CD4-positive, alpha-beta T cell treated with Interleukin-17A for 4 hours (primary cell): ENCODE measurements at regions not wholly inside any gene's neighbourhood (a gene's known extent, or its start where the extent isn't known, plus 50 kb on each side); places are given as distances from the start of the nearest gene placed in this dataset.
"Not testable (repeated sequence)": the region's sequence is repeated elsewhere in the genome, so short reads cannot be mapped to it uniquely, and the experiment has no call there.

ENCODE experiments used
- DNase-seq: peaks from one replicate; pipeline ENCODE4 v3.0.0-alpha.2; 2020; ENCODE audit warnings: mixed read lengths

DNA sequence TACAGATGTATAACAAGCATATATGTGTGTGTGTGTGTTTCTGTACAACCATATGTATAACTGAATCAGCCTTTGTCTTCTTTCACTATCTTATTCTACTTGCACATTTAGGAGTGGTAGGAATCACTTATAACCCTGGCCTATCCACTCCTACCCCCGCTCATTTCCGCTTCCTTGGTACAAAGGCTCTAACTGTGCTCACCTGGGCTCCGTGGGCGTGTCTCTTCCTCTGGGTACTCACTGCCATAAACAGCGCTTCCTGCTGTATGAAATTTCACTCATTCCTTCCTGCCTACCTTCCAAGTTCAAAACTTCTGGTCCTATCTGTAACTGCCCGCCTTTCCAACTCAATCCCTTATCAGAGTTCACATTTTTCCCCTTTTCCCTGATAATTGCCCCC, 815.5 kb downstream of the EPHA4 start:
- DNase-seq: no peak

DNA sequence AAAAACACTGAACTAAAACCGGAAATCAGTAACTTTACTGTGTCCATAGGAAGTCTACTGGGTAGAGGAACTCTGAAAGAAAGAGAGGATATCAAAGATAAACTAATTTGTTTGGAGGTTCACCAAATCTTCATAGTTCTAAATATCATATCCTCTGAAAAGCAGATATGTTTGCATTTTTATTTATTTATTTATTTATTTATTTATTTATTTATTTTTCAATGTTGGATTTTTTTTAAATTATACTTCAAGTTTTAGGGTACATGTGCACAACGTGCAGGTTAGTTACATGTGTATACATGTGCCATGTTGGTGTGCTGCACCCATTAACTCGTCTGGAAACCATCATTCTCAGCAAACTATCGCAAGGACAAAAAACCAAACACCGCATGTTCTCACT, 813.7 kb downstream of the EPHA4 start:
- not testable (repeated sequence) for DNase-seq

DNA sequence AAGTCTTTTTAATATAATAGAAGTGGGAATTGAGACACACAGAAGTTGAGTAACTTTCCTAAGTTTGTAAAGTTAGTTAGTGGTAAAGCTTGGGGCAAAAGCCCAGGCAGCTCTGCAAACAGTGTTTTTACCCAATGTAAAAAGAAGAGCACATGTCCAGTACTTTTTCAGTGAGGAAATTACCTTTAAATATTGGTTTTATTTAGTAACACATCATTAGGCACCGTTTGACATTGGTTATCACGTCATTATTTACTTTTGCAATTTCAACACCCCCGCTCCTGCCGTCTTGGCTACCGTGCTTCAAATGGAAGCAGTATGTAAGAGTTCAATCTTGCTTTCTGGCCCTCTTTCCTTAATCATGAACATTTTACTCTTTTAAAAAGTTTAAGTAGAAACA, 807.9 kb downstream of the EPHA4 start:
- no peak for DNase-seq

GRCh38 chr2:220767591-220768255, 804.4 kb downstream of the EPHA4 start:
- DNase-seq: no peak

DNA sequence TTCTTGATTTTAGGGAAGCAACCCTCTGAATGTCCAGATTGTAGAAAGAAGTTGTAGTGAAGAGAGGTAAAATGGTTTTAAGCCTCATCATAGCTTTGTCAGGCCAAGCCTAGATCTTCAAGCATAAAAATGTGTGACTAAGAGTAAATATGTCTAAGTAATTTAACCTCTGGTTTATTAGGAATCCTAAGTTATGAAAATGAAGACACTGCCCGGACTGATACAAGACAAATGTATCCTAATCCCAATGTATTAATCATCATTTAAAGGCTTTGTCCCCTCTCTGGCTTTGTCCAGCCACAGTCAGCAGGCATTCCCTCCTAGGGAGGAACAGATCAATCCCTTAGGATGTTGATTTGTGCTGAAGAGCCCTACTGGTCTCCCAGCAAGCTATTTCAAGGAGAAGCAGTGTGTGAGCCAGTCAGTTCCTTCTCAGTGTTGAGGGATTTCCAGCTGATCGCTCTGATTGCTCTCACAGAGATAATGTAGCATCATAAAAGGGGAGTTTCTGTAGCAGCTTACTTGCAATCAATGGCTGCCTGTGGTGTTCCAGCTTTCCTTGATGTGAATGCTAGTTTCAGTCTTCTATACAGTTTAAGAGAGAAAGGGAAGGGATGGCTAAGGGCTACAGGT, 796.1 kb downstream of the EPHA4 start:
- no peak for DNase-seq

DNA sequence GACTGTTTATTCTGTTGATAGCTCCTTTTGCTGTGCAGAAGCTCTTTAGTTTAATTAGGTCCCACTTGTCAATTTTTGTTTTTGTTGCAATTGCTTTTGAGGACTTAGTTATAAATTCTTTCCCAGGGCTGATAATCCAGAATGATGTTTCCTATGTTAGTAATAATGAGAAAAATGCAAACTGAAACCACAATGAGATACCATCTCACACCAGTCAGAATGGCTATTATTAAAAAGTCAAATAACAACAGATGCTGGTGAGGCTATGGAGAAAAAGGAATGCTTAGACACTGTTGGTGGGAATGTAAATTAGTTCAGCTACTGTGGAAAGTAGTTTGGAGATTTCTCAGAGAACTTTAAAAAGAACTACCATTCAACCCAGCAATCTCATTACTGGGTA, 793.0 kb downstream of the EPHA4 start:
- DNase-seq: not testable (repeated sequence)

DNA sequence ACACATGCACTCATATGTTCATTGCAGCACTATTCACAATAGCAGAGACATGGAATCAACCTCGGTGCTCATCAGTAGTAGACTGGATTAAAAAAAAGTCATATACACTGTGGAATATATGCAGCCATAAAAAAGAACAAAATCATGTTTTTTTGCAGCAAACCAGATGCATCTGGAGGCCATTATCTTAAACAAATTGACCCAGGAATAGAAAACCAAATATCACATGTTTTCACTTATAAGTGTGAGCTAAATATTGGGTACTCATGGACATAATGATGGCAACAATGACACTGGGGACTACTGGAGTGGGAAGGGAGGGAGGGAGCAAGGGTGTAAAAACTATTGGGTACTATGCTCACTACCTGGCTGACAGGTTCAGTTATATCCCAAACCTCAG, 792.6 kb downstream of the EPHA4 start:
- DNase-seq: no peak

DNA sequence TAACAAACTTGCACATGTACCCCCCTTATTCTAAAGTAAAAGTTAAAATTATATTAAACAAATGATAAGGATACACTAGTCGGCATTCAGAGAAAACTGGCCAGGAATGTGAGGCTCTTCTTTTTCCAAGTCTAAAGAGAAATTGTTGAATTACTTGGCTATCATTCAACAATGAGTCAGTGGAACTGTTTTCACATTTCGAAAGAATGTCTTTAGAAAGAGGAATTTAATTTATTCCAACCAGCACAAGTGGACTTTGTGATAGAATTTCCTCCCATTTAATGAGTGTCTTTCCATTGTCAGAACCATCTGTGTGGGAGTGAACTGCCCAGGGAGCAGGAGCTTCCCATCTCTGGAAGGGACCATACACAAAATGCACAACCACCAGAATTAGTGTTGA, 792.2 kb downstream of the EPHA4 start:
- no peak for DNase-seq

DNA sequence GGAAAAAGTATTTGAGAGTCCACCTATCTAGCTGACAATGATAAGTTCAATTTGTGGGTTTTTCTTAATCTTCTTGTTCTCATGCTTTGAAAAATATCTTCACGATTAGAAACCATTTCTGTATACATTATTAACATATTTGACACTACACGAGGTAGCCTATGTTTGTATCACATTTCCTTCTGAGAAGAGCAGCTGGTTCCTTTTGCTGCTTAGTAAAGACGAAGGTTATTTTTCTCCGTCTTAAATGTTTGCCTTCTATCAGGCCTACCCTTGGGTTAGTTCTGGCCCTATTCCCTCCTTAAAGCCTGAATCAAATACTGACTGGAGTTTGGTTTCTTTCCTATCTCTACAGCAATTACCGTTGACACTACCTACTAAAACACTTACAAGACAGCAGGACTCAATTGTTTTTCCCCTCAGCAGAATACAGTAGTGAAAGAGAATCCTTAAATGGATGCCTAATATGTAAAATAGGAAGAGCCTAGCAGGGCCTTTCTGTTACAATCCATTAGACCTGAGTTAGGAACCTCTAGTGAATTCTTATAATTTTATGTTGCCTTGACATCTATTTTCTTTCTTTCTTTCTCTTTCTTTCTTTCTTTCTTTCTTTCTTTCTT, 790.4 kb downstream of the EPHA4 start:
- no peak for DNase-seq

GRCh38 chr2:220782609-220783113, 789.4 kb downstream of the EPHA4 start:
- no peak for DNase-seq

- DNase-seq: no peak
Measured at GRCh38 chr2:220783671-220784070, 788.4 kb downstream of the EPHA4 start.

GRCh38 chr2:220785178-220785577, 786.9 kb downstream of the EPHA4 start:
- no peak for DNase-seq

- DNase-seq: no peak
Measured at GRCh38 chr2:220786216-220786615, 785.9 kb downstream of the EPHA4 start.

DNA sequence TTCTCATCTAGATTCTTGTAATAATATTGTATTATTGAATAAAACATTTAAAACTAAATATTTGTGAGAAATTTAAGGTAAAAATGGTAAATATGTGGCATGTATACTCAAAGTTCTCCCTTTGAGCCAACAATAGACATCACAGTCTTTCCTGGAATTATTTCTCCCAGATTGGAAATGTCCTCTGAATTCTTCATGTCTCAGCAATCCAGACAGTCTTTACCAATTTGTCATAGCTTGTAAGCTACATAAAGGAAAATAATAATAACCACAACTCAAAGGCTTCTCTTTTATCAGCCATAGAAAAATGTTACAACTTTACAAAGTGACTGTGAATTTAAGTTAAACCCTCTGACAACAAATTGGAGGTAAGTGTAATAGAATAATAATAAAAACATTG, 784.9 kb downstream of the EPHA4 start:
- DNase-seq: no peak

DNA sequence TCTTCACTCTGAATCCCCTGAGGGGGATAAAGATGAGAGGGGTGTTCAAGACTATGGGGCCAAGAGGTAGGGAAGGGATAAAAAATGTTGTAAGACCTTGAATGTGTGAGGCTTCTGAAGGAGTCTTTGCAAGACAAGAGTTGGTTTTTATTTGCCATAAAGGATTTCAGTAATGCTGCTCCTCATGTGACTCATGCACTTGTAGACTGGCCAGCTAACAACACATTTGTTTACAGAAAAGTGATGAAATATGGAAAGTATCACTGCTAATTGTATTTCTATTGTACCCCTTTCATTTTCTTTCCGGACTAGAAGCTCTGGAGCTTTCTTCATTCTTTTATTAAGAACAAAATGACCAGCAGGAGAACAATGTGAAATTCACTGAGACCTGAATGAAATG, 782.1 kb downstream of the EPHA4 start:
- no peak for DNase-seq

DNA sequence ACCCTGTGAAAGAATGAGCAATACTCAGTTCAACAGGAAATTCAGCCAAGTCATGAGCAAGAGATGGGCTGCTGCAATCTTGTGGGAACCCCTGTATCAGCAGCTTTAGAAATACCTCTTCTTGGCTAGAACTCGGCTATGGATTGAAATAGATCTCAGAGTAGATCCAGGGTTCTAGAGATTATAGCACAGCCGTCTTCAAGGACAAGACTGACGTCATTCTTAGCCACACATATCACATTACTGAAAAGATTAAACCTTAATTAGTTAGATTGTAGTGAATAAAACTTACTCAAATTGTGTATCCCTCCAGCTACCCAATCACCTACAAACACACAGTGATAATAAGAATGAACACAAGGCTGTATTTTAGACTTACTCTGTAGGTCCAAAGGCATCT, 776.4 kb downstream of the EPHA4 start:
- no peak for DNase-seq

DNA sequence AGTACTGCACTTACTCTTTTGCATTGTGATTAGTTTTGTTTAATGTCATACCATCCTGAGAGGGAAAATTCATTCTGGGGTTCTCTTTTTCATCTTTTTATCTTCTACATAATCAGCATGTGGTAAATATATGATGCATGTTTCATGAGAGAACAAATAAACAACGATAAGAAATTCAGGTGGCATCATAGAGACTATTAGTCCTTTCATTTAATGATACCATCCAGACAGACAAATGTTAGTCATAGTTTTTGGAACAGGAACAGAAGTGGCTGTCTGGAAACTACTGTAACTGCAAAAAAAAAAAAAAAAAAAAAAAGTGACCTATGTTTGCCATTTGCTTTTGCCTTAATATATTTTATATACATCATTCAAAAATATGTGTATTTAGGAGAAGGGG, 761.0 kb downstream of the EPHA4 start:
- DNase-seq: no peak

- DNase-seq: no peak
Measured at GRCh38 chr2:220811952-220812570, 760.0 kb downstream of the EPHA4 start.

DNA sequence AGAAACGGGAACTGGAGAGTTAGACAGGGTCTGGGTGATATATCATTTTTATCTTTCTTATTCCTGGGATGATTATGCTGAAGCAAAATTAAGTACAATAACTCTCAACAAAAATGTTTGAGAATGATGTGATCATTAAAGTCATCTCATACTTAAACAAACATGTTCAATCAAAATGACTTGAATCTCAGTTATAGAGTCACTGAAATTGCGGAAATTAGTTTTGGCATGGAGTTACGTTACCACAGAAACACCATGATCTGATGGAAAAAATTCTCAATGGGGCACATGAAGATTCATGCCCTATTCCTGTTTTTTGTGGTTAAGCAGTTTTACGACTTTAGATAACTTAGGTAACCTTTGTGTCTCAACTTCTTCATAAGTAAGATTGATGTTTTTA, 757.7 kb downstream of the EPHA4 start:
- DNase-seq: no peak

GRCh38 chr2:220815698-220816097, 756.4 kb downstream of the EPHA4 start:
- no peak for DNase-seq

GRCh38 chr2:220821683-220822082, 750.4 kb downstream of the EPHA4 start:
- no peak for DNase-seq

DNA sequence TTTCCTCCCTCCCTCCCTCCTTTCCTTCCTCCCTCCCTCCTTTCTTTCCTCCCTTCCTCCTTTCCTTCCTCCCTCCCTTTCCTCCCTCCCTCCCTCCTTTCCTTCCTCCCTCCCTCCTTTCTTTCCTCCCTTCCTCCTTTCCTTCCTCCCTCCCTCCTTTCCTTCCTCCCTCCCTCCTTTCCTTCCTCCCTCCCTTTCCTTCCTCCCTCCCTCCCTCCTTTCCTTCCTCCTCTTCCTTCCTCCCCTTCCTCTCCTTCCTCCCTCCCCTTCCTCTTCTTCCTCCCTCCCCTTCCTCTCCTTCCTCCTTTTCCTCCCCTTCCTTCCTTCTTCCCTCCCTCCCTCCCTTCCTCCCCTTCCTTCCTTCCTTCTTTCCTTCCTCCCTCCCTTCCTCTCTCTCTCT, 748.5 kb downstream of the EPHA4 start:
- DNase-seq: not testable (repeated sequence)

GRCh38 chr2:220833446-220833845, 738.7 kb downstream of the EPHA4 start:
- no peak for DNase-seq

DNA sequence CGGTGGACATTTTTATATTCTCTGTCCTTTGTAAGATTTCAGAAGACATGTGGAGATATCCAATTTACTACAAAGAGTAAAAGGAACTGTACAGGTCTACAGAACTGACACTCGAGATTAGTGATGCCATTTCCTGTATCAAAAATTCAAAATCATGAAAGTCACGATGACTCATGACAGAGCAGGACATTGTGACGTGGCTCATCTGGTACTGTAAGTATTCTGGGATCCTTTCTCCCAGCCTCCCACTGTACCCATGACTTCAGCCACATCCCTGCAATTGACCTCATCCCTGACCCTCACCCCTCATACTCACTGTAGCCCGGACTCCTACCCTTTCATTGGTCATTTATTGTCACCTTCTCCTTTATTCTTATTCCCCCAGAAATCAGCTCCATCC, 736.5 kb downstream of the EPHA4 start:
- no peak for DNase-seq
